Epithelial cell of proximal tubule (primary cell): ENCODE measurements at regions not wholly inside any gene's neighbourhood (a gene's known extent, or its start where the extent isn't known, plus 50 kb on each side); places are given as distances from the start of the nearest gene placed in this dataset.

Experiments used
- DNase-seq: peaks from one replicate; pipeline ENCODE4 v3.0.0-alpha.2; 2011; ENCODE audit warnings: low read depth
- H3K4me3 ChIP-seq: 2 replicates; pipeline ENCODE4 v1.5.1; 2011; ENCODE audit warnings: low read depth, mild to moderate bottlenecking, low read length
- CTCF ChIP-seq: conservative IDR thresholded peaks from 2 replicates; pipeline ENCODE4 v1.5.1; 2012; ENCODE audit warnings: low read depth, mild to moderate bottlenecking, low read length

GRCh38 chr18:37985126-37985525 is 419.5 kb upstream of the CELF4 start:
- TF ChIP-seq CTCF: no peak
- H3K4me3 ChIP-seq: no peak overlapping the region
- no peak for DNase-seq

DNA sequence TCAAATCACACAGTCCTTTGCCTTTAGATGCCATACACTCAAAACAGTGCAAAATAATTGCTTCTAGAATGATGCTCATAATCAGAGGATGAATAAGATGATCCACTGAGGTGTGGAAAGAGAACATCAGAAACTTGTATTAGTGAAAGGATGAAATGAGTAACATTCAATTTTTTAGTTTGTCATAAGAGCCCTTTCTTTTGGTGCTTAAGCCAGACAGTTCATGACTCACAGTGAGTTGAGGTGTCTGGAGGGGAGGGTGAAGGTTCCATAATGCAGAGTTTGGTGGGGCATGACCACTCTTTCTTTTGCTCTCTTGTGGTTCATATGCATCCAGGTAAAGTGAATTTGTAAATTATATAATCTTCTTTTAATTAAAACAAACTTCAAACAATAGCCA is 415.0 kb upstream of the CELF4 start:
- no peak for DNase-seq
- TF ChIP-seq CTCF: no peak
- H3K4me3 ChIP-seq: no peak overlapping the region

DNA sequence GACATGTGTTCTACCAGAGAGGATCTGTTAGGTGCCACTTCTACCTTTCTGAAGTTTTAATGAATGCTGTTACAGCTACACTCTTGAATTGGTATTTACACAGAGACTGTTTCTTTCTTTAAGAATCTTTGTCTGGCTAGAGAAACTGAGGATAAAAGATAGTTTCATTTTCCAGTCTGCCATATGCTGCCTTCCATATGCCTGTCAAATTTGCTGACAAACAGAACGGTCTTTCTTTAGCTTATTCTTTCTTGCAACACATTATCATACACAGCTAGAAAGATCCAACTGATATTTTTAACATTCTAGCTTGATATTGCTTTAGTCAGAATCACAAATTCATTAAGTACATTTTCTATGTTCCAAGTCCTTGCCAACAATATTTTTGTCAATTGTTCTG is 409.8 kb upstream of the CELF4 start:
- H3K4me3 ChIP-seq: no peak overlapping the region
- DNase-seq: no peak
- no peak for TF ChIP-seq CTCF

DNA sequence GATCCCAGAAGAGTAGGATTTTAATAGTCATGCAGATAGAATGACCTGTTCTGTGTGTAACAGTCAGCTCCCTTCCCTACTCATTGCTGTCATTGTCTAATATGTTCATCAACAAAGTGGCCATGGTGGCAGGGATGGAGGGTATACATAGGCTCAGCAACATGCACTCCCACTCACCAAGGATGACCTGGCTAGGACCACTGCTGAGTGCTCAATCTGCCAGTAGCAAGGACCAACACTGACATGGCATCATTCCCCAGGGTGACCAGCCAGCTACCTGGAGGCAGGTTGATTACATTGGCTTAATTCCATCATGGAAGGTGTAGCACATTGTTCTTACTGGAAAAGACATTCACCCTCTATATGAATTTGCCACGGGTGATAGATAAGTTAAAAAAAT is 401.7 kb upstream of the CELF4 start:
- H3K4me3 ChIP-seq: no peak overlapping the region
- TF ChIP-seq CTCF: no peak
- no peak for DNase-seq

- DNase-seq: no peak
- TF ChIP-seq CTCF: no peak
- H3K4me3 ChIP-seq: no peak overlapping the region
Measured at GRCh38 chr18:37965572-37965970, 400.0 kb upstream of the CELF4 start.

- H3K4me3 ChIP-seq: no peak overlapping the region
- DNase-seq: no peak
- no peak for TF ChIP-seq CTCF
Measured at GRCh38 chr18:37964885-37965571, 399.4 kb upstream of the CELF4 start.

DNA sequence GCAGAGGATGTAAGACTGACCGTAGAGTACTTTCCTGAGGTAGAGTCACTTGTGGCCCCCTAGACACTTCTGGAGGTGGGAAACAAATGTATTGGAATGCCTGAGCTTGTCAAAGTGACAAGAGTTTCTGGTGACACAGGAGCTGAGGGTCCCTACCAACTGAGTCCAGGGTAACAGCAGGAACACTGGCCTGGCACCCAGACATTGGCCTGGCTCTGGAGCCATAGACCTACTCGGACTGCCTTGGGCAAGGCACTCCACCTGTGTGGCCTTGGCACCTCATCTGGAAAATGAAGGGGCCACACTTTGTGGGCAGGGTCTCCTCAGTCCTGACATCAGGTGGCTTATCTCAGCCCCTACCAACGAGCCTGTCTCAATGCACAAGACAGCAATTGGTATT is 398.2 kb upstream of the CELF4 start:
- H3K4me3 ChIP-seq: no peak overlapping the region
- no peak for DNase-seq
- no peak for TF ChIP-seq CTCF
